ENCODE measurements at regions not wholly inside any gene's neighbourhood (a gene's known extent, or its start where the extent isn't known, plus 50 kb on each side); places are given as distances from the start of the nearest gene placed in this dataset.

GRCh38 chr5:2015124-2015848 is 132.6 kb upstream of the IRX4 start:
- no peak for DNase-seq

GRCh38 chr5:2014058-2014610 is 131.4 kb upstream of the IRX4 start:
- no peak for DNase-seq

- DNase-seq, result no peak
Observed at GRCh38 chr5:2013301-2014057, 130.8 kb upstream of the IRX4 start.

GRCh38 chr5:2012885-2013284 is 130.2 kb upstream of the IRX4 start:
- DNase-seq, result no peak

DNA sequence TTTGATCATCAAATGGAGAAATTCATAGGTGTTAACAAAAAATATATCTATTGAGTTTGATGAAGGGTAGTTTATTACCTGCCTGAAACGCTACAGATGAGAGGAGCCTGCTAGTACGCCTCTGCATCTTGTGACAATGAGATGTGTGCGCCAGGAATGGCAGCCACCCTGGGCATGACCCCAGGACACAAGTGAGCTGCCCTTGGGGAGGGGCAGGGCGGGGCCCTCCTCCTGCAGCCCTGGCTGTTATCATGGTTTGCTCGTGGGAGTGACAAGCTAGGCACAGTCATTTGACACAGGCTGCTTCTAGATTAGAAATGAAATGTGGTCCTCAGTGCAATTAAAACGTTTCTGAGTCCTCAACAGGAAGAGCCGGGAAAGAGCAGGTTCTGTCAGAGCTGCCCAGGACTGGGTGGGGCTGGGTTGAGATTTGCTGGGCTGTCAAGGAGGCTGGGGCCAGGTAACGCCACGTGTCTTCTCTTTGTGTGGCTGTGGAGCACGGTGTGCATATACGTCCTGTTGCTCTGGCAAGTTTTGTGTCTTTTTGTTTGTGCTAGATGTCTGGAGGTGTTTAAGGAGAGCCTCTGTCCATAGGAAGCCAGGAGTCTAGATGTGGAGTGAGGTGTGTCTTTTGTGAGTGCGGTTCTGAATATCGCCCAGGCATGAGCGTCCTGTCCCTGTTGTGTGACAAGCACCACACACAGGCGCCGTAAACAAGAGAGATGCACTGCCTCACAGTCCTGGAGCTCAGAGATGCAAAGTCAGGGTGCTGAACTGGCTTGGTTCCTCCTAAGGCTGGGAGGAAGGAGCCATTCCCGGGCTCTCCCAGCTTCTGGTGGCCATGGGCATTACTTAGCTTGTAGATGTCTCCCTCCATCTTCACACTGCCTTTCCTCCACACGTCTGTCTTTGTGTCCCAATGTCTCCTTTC is 129.0 kb upstream of the IRX4 start:
- DNase-seq, result no peak

DNA sequence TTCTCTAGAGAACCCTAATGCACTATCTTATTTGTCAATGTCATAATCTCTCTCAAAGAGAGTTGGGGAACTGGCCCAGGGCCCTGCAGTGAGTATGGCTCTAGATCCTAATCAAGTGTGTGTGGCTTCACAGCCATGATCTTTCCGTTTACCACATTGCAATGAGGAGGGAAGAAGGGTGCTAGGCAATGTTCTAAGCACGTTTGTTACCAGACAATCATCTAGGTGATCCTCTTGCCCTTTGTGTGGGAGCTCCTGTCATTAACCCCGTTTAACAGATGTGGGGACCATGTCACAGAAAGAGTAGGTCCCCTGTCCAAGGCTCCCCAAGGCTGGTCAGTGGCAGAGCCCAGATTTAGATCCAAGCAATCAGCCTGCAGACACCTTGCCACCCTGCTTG is 128.2 kb upstream of the IRX4 start:
- no peak for DNase-seq

DNA sequence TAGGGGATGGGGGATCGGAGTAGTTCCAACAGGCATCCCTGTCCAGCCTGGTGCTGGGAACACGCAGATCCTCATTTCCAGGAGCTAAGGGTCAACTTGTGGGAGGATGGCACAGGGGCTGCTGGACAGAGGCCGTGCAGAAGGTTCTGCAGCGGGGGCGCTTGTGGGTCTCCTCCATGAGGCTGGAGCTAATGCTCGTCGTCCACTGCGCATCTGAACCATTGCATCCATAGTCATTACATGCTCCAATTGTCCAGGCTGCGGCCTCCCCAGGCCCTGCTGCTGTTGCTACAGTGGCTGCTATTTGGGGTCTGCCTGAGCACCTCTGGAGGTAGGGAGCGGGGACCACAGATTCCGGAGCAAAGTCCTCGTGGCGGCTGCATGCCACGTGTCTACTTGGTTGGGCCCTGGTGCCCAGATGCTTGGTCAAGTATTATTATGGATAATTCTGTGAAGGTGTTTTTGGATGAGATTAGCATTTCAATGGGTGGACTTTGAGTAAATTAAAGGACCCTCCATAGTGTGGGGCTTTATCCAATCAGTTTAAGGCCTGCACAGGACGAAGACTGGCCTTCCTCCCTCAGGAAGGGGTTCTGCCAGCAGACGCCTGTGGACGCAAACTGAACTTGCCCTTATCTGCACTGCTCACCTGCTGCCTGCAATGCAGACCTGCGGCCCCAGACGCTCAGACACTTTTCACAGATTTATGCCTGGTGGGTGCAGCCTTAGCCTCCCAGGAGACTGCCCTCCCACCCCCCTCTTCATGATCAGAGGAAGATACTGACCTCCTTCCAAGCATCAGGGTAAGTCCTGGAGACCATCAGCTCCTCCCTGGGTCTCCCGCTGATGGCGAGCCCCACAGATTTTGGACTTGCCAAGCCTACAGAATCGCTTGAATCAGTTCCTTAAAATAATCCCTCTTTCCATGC is 127.5 kb upstream of the IRX4 start:
- no peak for DNase-seq

DNA sequence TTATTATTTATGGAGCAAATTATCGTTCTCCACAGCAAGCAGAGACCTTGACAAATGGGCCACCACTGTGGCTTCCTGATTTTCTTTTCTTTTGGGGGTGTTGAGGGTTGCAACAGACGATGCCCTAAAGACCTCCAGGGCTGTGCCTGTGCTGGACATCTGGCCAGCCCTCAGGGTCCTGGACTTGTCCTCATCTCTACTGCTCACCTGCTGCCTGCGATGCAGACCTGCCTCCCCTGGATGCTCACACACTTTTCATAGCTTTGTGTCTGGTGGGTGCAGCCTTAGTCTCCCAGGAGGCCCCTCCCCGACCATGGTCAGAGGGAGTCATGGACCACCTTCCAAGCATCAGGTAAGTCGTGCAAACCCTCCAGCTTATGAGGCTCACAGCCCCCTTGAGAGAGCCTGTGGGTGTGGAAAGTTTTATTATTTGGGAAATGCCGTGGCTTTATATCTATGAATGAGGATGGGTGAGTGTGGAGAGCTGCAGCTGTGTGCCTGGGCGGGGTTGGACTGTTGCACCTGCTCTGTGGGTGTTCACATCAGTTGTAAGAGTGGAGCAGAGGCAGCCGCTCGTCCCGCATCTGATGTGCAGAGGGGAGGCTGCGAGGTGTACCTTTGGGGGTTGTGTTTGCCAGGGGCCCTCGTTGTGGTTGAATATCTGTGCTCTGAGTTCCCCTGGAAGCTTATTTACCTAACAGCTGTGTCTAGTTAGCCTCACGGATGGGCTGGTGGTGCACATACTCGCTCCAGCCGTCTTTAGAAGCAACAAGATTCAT is 126.3 kb upstream of the IRX4 start:
- DNase-seq, result no peak

GRCh38 chr5:2007878-2008501 is 125.3 kb upstream of the IRX4 start:
- DNase-seq, result no peak

GRCh38 chr5:2007496-2007877 is 124.8 kb upstream of the IRX4 start:
- DNase-seq, result no peak

- DNase-seq, result no peak
Observed at GRCh38 chr5:2006971-2007291, 124.2 kb upstream of the IRX4 start.

- DNase-seq, result no peak
Observed at GRCh38 chr5:2006193-2006970, 123.7 kb upstream of the IRX4 start.

- DNase-seq, result no peak
Observed at GRCh38 chr5:2005101-2006041, 122.6 kb upstream of the IRX4 start.

DNA sequence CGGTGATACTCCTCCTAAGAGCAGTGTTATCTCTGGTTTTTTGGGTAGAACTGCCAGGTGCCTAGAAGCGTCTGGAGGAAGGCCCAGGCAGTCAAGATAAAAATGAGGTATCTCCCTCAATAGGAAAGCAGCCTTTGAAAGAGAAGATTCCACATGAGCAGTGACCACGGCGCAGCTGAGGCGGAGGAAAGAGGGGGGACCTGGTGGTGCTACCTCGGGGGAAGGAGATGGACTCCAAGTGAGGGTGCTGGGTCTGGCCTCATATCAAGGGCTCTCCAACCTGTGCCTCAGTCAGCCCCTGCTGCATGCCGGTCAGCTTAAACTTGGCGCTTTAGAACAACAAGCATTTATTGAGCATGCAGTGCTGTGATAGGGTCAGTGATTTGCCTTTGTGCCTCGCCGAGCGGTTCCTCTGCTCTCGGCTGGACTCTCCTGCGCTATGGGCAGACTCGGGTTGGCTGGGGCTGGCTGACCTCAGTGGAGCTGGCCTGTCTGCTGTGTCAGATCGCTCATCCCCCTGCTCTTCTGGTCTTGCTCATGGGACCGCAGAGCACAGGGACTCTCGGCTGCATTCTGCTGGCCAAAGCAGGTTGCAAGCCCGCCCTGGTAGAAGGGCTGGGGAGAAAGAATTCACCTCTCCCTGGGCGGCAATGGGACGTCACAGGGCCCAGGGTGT is 121.1 kb upstream of the IRX4 start:
- DNase-seq, result no peak

- no peak for DNase-seq
Observed at GRCh38 chr5:2003206-2003605, 120.5 kb upstream of the IRX4 start.

- DNase-seq, result no peak
Observed at GRCh38 chr5:2001300-2001699, 118.6 kb upstream of the IRX4 start.

DNA sequence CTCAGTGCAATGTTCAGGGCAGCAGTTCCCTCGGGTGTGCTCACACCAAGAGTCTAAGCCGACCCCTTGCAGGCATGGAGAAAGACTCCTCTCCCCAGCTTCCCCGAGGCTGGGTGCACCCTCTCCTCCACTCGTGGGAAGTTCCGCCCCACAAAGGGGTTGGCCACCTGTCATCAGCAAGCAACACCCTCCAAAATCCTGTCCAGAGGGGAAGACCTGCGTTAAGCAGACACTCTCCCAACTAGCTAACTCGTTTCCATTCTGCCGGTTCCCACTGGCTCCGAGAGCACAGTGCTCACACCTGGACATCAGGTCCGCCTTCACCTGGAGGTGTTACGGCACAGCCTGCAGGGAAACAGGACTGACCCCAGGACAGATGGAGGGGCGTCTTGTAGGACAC is 117.9 kb upstream of the IRX4 start:
- DNase-seq, result no peak

DNA sequence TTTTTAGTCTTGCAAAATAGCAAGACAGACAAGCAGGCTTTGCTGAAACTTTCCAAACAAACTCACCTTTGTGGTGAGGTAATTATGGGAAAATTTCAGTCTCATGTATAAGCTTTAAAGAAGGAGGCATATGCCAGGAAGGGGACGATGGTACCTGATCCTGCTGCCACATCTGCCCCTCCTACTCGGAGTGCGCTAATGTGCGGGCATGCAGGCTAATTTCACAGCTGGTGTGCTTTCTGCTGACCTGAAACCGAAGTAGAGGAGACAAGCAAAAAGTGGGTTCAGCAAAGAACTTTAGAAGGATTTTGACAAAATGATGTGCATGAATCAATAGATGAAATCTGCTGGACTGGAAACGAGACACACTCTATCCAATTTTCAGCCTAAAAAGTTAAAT is 117.1 kb upstream of the IRX4 start:
- no peak for DNase-seq
